Upper lobe of left lung (tissue), 6 donors: ENCODE measurements at regions not wholly inside any gene's neighbourhood (a gene's known extent, or its start where the extent isn't known, plus 50 kb on each side); places are given as distances from the start of the nearest gene placed in this dataset.
A peak's percentile ranks its signal among the peaks of the same experiment; 100 is the strongest.

ENCODE experiments used
- ATAC-seq, 2 donors: fragments of 200-7000 bp; cut with Tn5 transposase; one replicate each; pipeline ENCODE4 v1.9.1; 2022; ENCODE audit warnings: mild to moderate bottlenecking in 2 of 2, moderate library complexity in 2 of 2; ENCODE audit not compliant: low FRiP score in 2 of 2
- DNase-seq, 2 donors: peaks; one replicate each; pipeline ENCODE4 v3.0.0-alpha.2; 2019 to 2020
- H3K27ac ChIP-seq, 4 donors: fragments of 200-600 bp; sonication (generic); one replicate each; pipeline ENCODE4 v1.5.1; 2016 to 2019
- H3K27me3 ChIP-seq, 4 donors: fragments of 200-600 bp; sonication (generic); one replicate each; pipeline ENCODE4 v1.5.1; 2017 to 2019
- H3K36me3 ChIP-seq, 4 donors: fragments of 200-600 bp; sonication (generic); one replicate each; pipeline ENCODE4 v1.5.1; 2016 to 2019
- H3K4me1 ChIP-seq, 4 donors: fragments of 200-600 bp; sonication (generic); one replicate each; pipeline ENCODE4 v1.5.1; 2018 to 2019
- H3K4me3 ChIP-seq, 4 donors: fragments of 200-600 bp; sonication (generic); one replicate each; pipeline ENCODE4 v1.5.1; 2017 to 2019; ENCODE audit warnings: mild to moderate bottlenecking in 2 of 4, moderate library complexity in 1 of 4
- H3K9me3 ChIP-seq, 4 donors: fragments of 200-600 bp; sonication (generic); one replicate each; pipeline ENCODE4 v1.5.1; 2018 to 2019
- EP300 ChIP-seq, 4 donors: sonication (generic); formaldehyde crosslinking; IDR thresholded peaks; one replicate each; pipeline ENCODE4 v1.5.1; 2017; ENCODE audit warnings: antibody characterized with exemption in 4 of 4, control low read depth in 2 of 4
- POLR2A ChIP-seq, 4 donors: fragments of 450-650 bp; IDR thresholded peaks; one replicate each; pipeline ENCODE4 v1.5.1; 2016 to 2017; ENCODE audit warnings: antibody characterized with exemption in 4 of 4, mild to moderate bottlenecking in 2 of 4
- POLR2AphosphoS5 ChIP-seq, 2 donors: sonication (generic); formaldehyde crosslinking; IDR thresholded peaks; one replicate each; pipeline ENCODE4 v1.5.1; 2017; ENCODE audit warnings: antibody characterized with exemption in 2 of 2
- WGBS, 2 donors: methylation state at CpG; one replicate each; pipeline ENCODE4 v1.1.5; 2017 to 2018; 5-methylcytosine and 5-hydroxymethylcytosine counted together
- TF ChIP-seq, protein P1 (sequence below), 6 experiments: fragments of 450-650 bp in 4 of 6; fragments of 200-600 bp in 2 of 6; sonication (generic) in 2 of 6; IDR thresholded peaks; one replicate each; pipeline ENCODE4 v1.5.1; 2016 to 2019; ENCODE audit warnings: antibody characterized with exemption in 6 of 6
- donor health status: DM: no; HTN: no; CAD: no; lungs with moderate emphysema.
- donor health status: DM: no; HTN: yes; CAD: no; lungs with severe emphysema.

DNA sequence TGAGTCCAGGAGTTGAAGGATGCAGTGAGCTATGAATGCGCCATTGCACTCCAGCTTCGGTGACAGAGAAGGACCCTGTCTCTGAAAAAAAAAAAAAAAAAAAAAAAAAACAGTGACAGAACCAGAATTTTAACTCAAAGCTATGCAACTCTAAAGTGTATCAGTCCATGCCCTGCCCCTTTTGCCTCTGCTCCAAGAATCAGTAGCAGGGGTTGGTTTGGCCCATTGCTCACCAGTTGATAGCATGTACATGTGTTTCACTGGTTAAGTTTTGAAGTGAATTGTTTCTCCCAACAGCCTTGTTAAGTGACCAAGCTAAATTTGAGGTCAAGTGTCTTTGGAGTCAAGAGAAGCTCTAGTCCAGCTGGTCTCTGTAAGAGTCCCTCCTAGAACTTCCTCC, 245.9 kb downstream of the PLPP3 start:
- DNase-seq: no peak

DNA sequence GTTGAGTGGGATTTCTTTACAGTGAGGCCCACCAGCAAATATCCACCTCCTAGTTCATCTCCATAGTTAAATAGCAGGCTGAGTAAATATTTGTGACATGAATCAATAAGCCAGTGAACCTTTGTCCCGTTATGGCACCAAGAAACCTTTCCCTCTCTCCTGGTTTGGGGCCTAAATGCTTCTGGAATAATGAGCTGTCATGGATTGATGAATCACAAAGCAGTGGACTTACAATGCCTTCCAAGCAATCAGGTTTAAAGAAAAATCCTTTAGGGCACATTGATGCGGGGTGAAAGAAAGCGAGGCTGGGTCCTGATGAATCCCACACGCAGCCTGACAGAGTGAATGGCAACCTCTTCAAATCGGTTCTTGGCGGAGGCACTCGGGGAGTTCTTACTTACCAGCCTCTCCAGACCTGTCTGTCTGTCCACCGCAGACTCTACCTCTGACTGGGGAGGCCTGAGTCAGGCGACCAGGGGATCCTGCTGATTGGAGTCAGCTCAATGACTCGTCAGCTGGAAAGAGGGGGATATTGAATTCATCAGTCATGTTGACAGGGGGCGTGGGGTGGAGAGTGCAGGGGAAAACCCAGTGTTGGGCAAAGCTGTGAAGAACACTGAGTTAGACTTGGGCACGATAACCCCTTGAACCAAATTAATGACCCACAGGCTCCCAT, 247.3 kb downstream of the PLPP3 start:
- no peaks in the 10 kb centered on the region for H3K36me3 ChIP-seq
- no peaks in the 10 kb centered on the region for H3K9me3 ChIP-seq
- no peak overlapping the region for H3K4me3 ChIP-seq
- H3K27ac ChIP-seq: no peak overlapping the region
- no peak for TF ChIP-seq EP300 (IDR thresholded peaks at IDR 0.05)
- no peak for TF ChIP-seq POLR2A (IDR thresholded peaks at IDR 0.05)
- no peak for TF ChIP-seq POLR2AphosphoS5 (IDR thresholded peaks at IDR 0.05)
- TF ChIP-seq, protein P1, sequence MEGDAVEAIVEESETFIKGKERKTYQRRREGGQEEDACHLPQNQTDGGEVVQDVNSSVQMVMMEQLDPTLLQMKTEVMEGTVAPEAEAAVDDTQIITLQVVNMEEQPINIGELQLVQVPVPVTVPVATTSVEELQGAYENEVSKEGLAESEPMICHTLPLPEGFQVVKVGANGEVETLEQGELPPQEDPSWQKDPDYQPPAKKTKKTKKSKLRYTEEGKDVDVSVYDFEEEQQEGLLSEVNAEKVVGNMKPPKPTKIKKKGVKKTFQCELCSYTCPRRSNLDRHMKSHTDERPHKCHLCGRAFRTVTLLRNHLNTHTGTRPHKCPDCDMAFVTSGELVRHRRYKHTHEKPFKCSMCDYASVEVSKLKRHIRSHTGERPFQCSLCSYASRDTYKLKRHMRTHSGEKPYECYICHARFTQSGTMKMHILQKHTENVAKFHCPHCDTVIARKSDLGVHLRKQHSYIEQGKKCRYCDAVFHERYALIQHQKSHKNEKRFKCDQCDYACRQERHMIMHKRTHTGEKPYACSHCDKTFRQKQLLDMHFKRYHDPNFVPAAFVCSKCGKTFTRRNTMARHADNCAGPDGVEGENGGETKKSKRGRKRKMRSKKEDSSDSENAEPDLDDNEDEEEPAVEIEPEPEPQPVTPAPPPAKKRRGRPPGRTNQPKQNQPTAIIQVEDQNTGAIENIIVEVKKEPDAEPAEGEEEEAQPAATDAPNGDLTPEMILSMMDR (IDR thresholded peaks at IDR 0.05): no peak
- no peaks in the 10 kb centered on the region for H3K4me1 ChIP-seq
- DNase-seq (no peak), ATAC-seq (no peak)
- H3K27me3 ChIP-seq: no peaks in the 10 kb centered on the region
- 79 to 81% methylated on average over 12 of the region's 12 CpGs for WGBS, 2 donors

More for the DNA sequence above, 245.9 kb downstream of the PLPP3 start:
- no peaks in the 10 kb centered on the region for H3K9me3 ChIP-seq
- TF ChIP-seq POLR2A (IDR thresholded peaks at IDR 0.05): no peak
- no peak for TF ChIP-seq EP300 (IDR thresholded peaks at IDR 0.05)
- no peak for TF ChIP-seq POLR2AphosphoS5 (IDR thresholded peaks at IDR 0.05)
- TF ChIP-seq, protein P1 (IDR thresholded peaks at IDR 0.05): no peak
- H3K27me3 ChIP-seq: no peaks in the 10 kb centered on the region
- no peak for ATAC-seq
- H3K4me3 ChIP-seq: no peak overlapping the region
- H3K27ac ChIP-seq: no peak overlapping the region
- H3K4me1 ChIP-seq: no peaks in the 10 kb centered on the region
- no peaks in the 10 kb centered on the region for H3K36me3 ChIP-seq
- WGBS, 2 donors: 96 to 100% methylated on average over 2 of the region's 2 CpGs

DNA sequence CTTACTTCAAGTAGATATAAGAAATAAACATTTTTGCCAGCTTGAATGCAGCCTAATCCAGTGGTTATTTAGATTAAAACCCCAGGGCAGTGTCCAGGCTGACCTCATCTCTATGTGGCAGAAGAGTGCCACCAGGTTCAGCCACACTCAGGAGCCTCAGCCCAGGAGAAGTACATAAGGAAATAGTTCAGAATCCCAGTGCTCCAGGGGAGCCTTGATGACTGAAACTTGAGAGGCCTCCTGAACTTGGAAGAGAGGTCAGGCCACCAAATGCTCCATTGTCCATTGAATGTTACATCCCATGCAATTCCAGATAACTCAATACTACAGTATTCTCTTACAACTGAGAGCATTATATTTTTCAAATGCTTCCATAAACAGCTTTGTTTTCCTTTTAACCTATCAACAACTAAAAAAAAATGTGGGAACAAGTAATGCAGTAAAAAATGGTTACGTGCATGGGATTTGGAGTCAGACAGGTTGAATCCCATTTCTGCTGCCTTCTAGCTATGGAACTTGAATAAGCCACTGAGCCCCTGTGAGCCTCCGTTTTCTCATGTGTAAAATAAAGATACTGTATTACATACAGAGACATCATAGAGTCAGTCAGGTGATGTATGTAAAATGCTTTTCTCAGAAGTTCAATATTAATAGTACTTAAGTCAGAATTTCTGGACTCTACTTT, 248.0 kb downstream of the PLPP3 start:
- H3K36me3 ChIP-seq: no peaks in the 10 kb centered on the region
- H3K27ac ChIP-seq: no peak overlapping the region
- no peaks in the 10 kb centered on the region for H3K4me1 ChIP-seq
- no peaks in the 10 kb centered on the region for H3K9me3 ChIP-seq
- WGBS, 2 donors: 82 to 87% methylated on average over 2 of the region's 2 CpGs
- ATAC-seq (no peak), DNase-seq (no peak)
- H3K27me3 ChIP-seq: no peaks in the 10 kb centered on the region
- H3K4me3 ChIP-seq: no peak overlapping the region
- TF ChIP-seq POLR2A (IDR thresholded peaks at IDR 0.05): no peak
- TF ChIP-seq, protein P1 (IDR thresholded peaks at IDR 0.05): no peak
- TF ChIP-seq POLR2AphosphoS5 (IDR thresholded peaks at IDR 0.05): no peak
- no peak for TF ChIP-seq EP300 (IDR thresholded peaks at IDR 0.05)

DNA sequence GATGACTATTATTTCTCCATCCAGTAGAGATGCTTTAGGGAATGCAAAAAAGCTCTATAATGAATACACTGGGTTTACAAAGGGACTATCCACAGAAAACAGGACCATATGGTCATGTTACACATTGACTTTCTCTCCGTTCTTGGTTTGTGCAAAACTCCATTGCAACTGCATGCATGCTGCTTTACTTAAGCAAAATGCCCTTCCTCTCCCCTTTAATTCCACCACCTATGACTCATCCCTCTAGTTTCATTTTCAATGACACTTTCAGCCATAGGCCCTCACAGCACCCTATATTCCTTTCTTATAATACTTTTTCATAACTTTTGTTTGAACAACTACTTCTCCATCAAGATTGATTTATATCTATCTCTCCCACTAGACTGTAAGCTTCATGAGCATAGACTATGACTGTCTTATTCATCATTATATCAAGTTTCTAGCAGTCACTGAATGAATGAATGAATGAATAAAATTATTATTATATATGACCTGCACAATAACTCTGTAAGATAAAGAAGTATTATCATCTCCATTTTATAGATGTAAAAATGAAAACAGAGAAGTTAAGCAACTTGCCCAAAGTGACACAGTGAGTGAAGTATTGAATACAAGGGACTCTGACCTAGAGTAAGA, 248.9 kb downstream of the PLPP3 start:
- H3K4me1 ChIP-seq: no peaks in the 10 kb centered on the region
- ATAC-seq (peak in 1 of 2 donors; percentile 53), DNase-seq (no peak)
- no peak overlapping the region for H3K4me3 ChIP-seq
- H3K27ac ChIP-seq: no peak overlapping the region
- H3K27me3 ChIP-seq: no peaks in the 10 kb centered on the region
- WGBS, 2 donors: 63 to 74% methylated on average over 1 of the region's 1 CpG
- H3K9me3 ChIP-seq: no peaks in the 10 kb centered on the region
- no peaks in the 10 kb centered on the region for H3K36me3 ChIP-seq
- TF ChIP-seq POLR2A (IDR thresholded peaks at IDR 0.05): no peak
- TF ChIP-seq POLR2AphosphoS5 (IDR thresholded peaks at IDR 0.05): no peak

DNA sequence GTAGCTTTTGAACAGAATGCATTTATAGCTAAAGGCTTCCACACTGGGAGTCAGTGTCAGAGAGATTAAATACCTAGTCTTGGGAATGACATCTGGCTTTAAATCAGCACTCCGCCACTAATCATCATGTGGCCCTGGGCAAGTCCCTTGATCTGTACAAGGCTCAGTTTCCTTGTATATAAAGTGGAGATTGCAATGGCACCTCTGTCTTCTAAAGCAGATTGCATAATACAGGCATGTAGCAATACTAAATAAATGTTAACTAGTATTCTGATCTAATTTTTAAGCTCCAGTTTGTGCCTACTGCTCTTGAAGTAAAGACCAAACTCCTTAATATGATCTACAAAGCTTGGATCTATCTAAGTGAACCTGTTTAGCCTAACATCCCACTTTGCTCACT, 249.4 kb downstream of the PLPP3 start:
- H3K27ac ChIP-seq: no peak overlapping the region
- H3K4me3 ChIP-seq: no peak overlapping the region
- H3K9me3 ChIP-seq: no peaks in the 10 kb centered on the region
- TF ChIP-seq, protein P1 (IDR thresholded peaks at IDR 0.05): no peak
- TF ChIP-seq EP300 (IDR thresholded peaks at IDR 0.05): no peak
- TF ChIP-seq POLR2AphosphoS5 (IDR thresholded peaks at IDR 0.05): no peak
- no peak for TF ChIP-seq POLR2A (IDR thresholded peaks at IDR 0.05)
- DNase-seq (no peak), ATAC-seq (no peak)
- no peaks in the 10 kb centered on the region for H3K36me3 ChIP-seq
- H3K27me3 ChIP-seq: no peaks in the 10 kb centered on the region
- 88 to 100% methylated on average over 1 of the region's 1 CpG for WGBS, 2 donors
- no peaks in the 10 kb centered on the region for H3K4me1 ChIP-seq
